Endothelial cell of umbilical vein (primary cell): ENCODE measurements at regions not wholly inside any gene's neighbourhood (a gene's known extent, or its start where the extent isn't known, plus 50 kb on each side); places are given as distances from the start of the nearest gene placed in this dataset.

Experiments used
- EZH2 ChIP-seq: IDR thresholded peaks from 2 replicates; pipeline ENCODE4 v1.6.1; 2012; ENCODE audit warnings: borderline replicate concordance, low read depth, mild to moderate bottlenecking, moderate library complexity, low read length, inconsistent platforms; ENCODE audit not compliant: severe bottlenecking
- FOS ChIP-seq: IDR thresholded peaks from 2 replicates; pipeline ENCODE4 v1.6.1; 2011; ENCODE audit warnings: mild to moderate bottlenecking, low read length, moderate library complexity, borderline replicate concordance; ENCODE audit not compliant: insufficient read depth
- GATA2 ChIP-seq: IDR thresholded peaks from 2 replicates; pipeline ENCODE4 v1.7.0; 2011; ENCODE audit warnings: low read depth, mild to moderate bottlenecking, moderate library complexity, mixed read lengths, low read length; ENCODE audit not compliant: insufficient read length, insufficient read depth
- JUN ChIP-seq: IDR thresholded peaks from 2 replicates; pipeline ENCODE4 v1.6.1; 2011; ENCODE audit warnings: borderline replicate concordance, low read depth; ENCODE audit not compliant: insufficient read length, insufficient read depth
- MYC ChIP-seq: IDR thresholded peaks from one replicate; pipeline ENCODE4 v1.6.1; 2011; ENCODE audit warnings: mild to moderate bottlenecking, low read depth, low read length
- POLR2A ChIP-seq: IDR thresholded peaks from 2 replicates; pipeline ENCODE4 v1.6.1; 2012; ENCODE audit warnings: low read depth, mild to moderate bottlenecking, control low read depth, low read length
- POLR2AphosphoS5 ChIP-seq: IDR thresholded peaks from 2 replicates; pipeline ENCODE4 v1.6.1; 2012; ENCODE audit warnings: low read depth, mild to moderate bottlenecking, control low read depth, low read length, moderate library complexity; ENCODE audit not compliant: insufficient read depth
- TF ChIP-seq, protein P1 (sequence below), 2 donors: IDR thresholded peaks; 1 replicate in 1 of 2; 2 replicates in 1 of 2; pipeline ENCODE4 v1.5.1; 2011; ENCODE audit warnings: low read length in 2 of 2, mild to moderate bottlenecking in 2 of 2, moderate library complexity in 2 of 2, control low read depth in 1 of 2, inconsistent platforms in 1 of 2, low read depth in 1 of 2; ENCODE audit not compliant: insufficient read depth in 1 of 2; ENCODE audit errors: extremely low read depth in 1 of 2
- TF ChIP-seq, protein P2 (sequence below): IDR thresholded peaks from 2 replicates; pipeline ENCODE4 v1.6.1; 2011; ENCODE audit not compliant: insufficient read depth, insufficient read length

DNA sequence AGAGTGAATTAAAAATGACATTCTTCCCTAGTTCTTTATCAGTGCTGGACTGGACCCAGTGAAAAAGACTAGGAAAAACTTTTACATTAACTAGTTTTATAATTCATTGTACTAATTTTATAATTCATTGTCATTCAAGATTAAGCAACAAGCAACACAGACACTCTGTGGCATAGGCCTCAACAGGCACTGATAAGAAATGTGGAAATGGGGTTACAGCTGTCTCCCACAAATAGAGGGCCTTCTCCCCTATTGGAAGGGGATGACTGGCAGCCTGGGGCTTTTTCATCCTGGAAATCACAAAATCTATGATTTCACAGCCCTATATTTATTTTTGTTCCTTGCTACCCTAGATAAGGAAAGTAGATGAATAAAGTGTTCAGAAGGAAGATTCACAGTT lies 370.6 kb downstream of the GBE1 start:
- TF ChIP-seq, protein P1, sequence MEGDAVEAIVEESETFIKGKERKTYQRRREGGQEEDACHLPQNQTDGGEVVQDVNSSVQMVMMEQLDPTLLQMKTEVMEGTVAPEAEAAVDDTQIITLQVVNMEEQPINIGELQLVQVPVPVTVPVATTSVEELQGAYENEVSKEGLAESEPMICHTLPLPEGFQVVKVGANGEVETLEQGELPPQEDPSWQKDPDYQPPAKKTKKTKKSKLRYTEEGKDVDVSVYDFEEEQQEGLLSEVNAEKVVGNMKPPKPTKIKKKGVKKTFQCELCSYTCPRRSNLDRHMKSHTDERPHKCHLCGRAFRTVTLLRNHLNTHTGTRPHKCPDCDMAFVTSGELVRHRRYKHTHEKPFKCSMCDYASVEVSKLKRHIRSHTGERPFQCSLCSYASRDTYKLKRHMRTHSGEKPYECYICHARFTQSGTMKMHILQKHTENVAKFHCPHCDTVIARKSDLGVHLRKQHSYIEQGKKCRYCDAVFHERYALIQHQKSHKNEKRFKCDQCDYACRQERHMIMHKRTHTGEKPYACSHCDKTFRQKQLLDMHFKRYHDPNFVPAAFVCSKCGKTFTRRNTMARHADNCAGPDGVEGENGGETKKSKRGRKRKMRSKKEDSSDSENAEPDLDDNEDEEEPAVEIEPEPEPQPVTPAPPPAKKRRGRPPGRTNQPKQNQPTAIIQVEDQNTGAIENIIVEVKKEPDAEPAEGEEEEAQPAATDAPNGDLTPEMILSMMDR (IDR thresholded peaks at IDR 0.05; ENCODE audit: extremely low read depth in 1 of 2, insufficient read depth in 1 of 2, low read depth in 1 of 2, low read length in 2 of 2): no peak
- no peak for TF ChIP-seq JUN
- no peak for TF ChIP-seq EZH2
- no peak for TF ChIP-seq POLR2A
- no peak for TF ChIP-seq POLR2AphosphoS5
- TF ChIP-seq, protein P2, sequence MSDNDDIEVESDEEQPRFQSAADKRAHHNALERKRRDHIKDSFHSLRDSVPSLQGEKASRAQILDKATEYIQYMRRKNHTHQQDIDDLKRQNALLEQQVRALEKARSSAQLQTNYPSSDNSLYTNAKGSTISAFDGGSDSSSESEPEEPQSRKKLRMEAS: no peak
- TF ChIP-seq FOS: no peak
- TF ChIP-seq GATA2: no peak
- TF ChIP-seq MYC: no peak
